Osteoblast (primary cell): ENCODE measurements at regions not wholly inside any gene's neighbourhood (a gene's known extent, or its start where the extent isn't known, plus 50 kb on each side); places are given as distances from the start of the nearest gene placed in this dataset.

Experiments
- DNase-seq: peaks from one replicate; pipeline ENCODE4 v3.0.0; 2011; ENCODE audit warnings: low spot score, mixed read lengths; ENCODE audit not compliant: insufficient read length; ENCODE audit errors: missing footprints
- H2AFZ ChIP-seq: 2 replicates; pipeline ENCODE4 v1.6.0; 2011; ENCODE audit warnings: mild to moderate bottlenecking, low read length
- H3K27ac ChIP-seq: 2 replicates; pipeline ENCODE4 v1.5.1; 2011; ENCODE audit warnings: mild to moderate bottlenecking, low read depth, low read length, moderate library complexity
- H3K27me3 ChIP-seq: 2 replicates; pipeline ENCODE4 v1.6.0; 2012; ENCODE audit warnings: mild to moderate bottlenecking, control low read depth, inconsistent platforms, low read length, moderate library complexity; ENCODE audit not compliant: insufficient read depth
- H3K36me3 ChIP-seq: 2 replicates; pipeline ENCODE4 v1.5.1; 2011; ENCODE audit warnings: mild to moderate bottlenecking, low read length, control low read depth, moderate library complexity; ENCODE audit not compliant: insufficient read depth
- H3K4me1 ChIP-seq: 2 replicates; pipeline ENCODE4 v1.5.1; 2011; ENCODE audit warnings: mild to moderate bottlenecking, low read length, control low read depth, moderate library complexity; ENCODE audit not compliant: insufficient read depth
- H3K4me2 ChIP-seq: 2 replicates; pipeline ENCODE4 v1.6.0; 2011; ENCODE audit warnings: mild to moderate bottlenecking, low read length; ENCODE audit not compliant: insufficient read depth
- H3K4me3 ChIP-seq: fragments of 200-600 bp; sonication (generic); 3 replicates; pipeline ENCODE4 v1.5.1; 2012; ENCODE audit warnings: mild to moderate bottlenecking, low read length, inconsistent platforms; ENCODE audit not compliant: insufficient read depth
- H3K79me2 ChIP-seq: 2 replicates; pipeline ENCODE4 v1.6.0; 2012; ENCODE audit warnings: mild to moderate bottlenecking, low read length, control low read depth, inconsistent platforms; ENCODE audit not compliant: insufficient read depth
- H3K9me3 ChIP-seq: 2 replicates; pipeline ENCODE4 v1.5.1; 2011; ENCODE audit warnings: low read depth, low read length, control low read depth
- H4K20me1 ChIP-seq: 2 replicates; pipeline ENCODE4 v1.6.0; 2012; ENCODE audit warnings: mild to moderate bottlenecking, low read length, control low read depth; ENCODE audit not compliant: insufficient read depth
- CTCF ChIP-seq: IDR thresholded peaks from 2 replicates; pipeline ENCODE4 v1.5.1; 2011; ENCODE audit warnings: mild to moderate bottlenecking, low read depth, low read length, moderate library complexity; ENCODE audit errors: extremely low read depth

- Histone ChIP-seq H3K4me1 (no peaks in the 10 kb centered on the region), H3K27me3 (no peaks in the 10 kb centered on the region), H3K27ac (no peak overlapping the region), H2AFZ (no peak overlapping the region), H3K79me2 (no peaks in the 10 kb centered on the region), H3K36me3 (no peaks in the 10 kb centered on the region), H3K4me3 (no peak overlapping the region), H4K20me1 (no peaks in the 10 kb centered on the region), H3K9me3 (no peaks in the 10 kb centered on the region), H3K4me2 (no peak overlapping the region)
- no peak for TF ChIP-seq CTCF
- no peak for DNase-seq
These were observed 606.1 kb upstream of the CADM1 start for GRCh38 chr11:116110356-116110755.

GRCh38 chr11:116109228-116109627 lies 605.0 kb upstream of the CADM1 start:
- no peak for DNase-seq
- H3K9me3 ChIP-seq = no peaks in the 10 kb centered on the region
- no peak overlapping the region for H2AFZ ChIP-seq

GRCh38 chr11:116108161-116108560 lies 603.9 kb upstream of the CADM1 start:
- DNase-seq = no peak

More at GRCh38 chr11:116109228-116109627, 605.0 kb upstream of the CADM1 start:
- Histone ChIP-seq H3K4me2 (no peak overlapping the region), H3K79me2 (no peaks in the 10 kb centered on the region), H3K27me3 (no peaks in the 10 kb centered on the region), H3K27ac (no peak overlapping the region), H4K20me1 (no peaks in the 10 kb centered on the region), H3K36me3 (no peaks in the 10 kb centered on the region), H3K4me1 (no peaks in the 10 kb centered on the region), H3K4me3 (no peak overlapping the region)
- TF ChIP-seq CTCF = no peak

GRCh38 chr11:116107229-116107628 lies 603.0 kb upstream of the CADM1 start:
- H3K36me3 ChIP-seq = no peaks in the 10 kb centered on the region
- no peak overlapping the region for H3K27ac ChIP-seq
- no peaks in the 10 kb centered on the region for H4K20me1 ChIP-seq
- TF ChIP-seq CTCF = no peak
- no peak for DNase-seq
- no peaks in the 10 kb centered on the region for H3K79me2 ChIP-seq
- H3K27me3 ChIP-seq = no peaks in the 10 kb centered on the region
- no peak overlapping the region for H2AFZ ChIP-seq
- no peak overlapping the region for H3K4me2 ChIP-seq
- no peak overlapping the region for H3K4me3 ChIP-seq
- H3K4me1 ChIP-seq = no peaks in the 10 kb centered on the region
- H3K9me3 ChIP-seq = no peaks in the 10 kb centered on the region

More at GRCh38 chr11:116108161-116108560, 603.9 kb upstream of the CADM1 start:
- Histone ChIP-seq H3K4me2 (no peak overlapping the region), H3K79me2 (no peaks in the 10 kb centered on the region), H3K36me3 (no peaks in the 10 kb centered on the region), H3K4me1 (no peaks in the 10 kb centered on the region), H2AFZ (no peak overlapping the region), H3K27ac (no peak overlapping the region), H3K9me3 (no peaks in the 10 kb centered on the region), H4K20me1 (no peaks in the 10 kb centered on the region), H3K27me3 (no peaks in the 10 kb centered on the region), H3K4me3 (no peak overlapping the region)
- no peak for TF ChIP-seq CTCF
